ENCODE measurements at regions not wholly inside any gene's neighbourhood (a gene's known extent, or its start where the extent isn't known, plus 50 kb on each side); places are given as distances from the start of the nearest gene placed in this dataset. TPM values are rescaled to one million over a fixed set of nuclear protein-coding genes. Genes with fewer than 3 reads are reported as not detected.
A peak's percentile ranks its signal among the peaks of the same experiment; 100 is the strongest.
"Not testable (repeated sequence)": the region's sequence is repeated elsewhere in the genome, so short reads cannot be mapped to it uniquely, and the experiment has no call there.

DNA sequence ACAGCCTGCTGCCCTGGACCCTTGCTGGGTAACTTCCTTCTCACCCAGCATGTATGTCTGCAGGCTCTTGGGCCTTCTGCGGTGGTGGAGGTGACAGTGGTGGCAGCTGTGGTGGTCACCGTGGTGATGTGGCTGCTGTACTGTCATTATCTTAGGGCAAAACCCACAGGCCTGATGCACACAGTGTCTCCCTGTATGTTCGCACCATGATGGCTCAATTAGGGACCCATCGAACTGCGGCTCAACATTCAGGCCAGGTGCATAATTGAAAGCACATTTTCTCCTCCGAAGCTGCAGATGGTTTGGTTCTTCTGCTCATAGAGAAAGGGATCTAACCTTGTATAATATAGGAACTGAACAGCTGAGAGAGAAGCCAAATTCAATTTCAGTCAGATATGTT is 208.3 kb downstream of the ZNF479 start:
- not testable (repeated sequence) for H3K27ac Mint-ChIP-seq (ENCODE audit: unreplicated experiment); H3K27me3 Mint-ChIP-seq (ENCODE audit: low read depth); H3K4me3 Mint-ChIP-seq (ENCODE audit: unreplicated experiment); H3K4me1 Mint-ChIP-seq (ENCODE audit: low read depth); DNase-seq (ENCODE audit: low spot score); H3K9me3 Mint-ChIP-seq (ENCODE audit: low read depth); H3K36me3 Mint-ChIP-seq (ENCODE audit: low read depth)

DNA sequence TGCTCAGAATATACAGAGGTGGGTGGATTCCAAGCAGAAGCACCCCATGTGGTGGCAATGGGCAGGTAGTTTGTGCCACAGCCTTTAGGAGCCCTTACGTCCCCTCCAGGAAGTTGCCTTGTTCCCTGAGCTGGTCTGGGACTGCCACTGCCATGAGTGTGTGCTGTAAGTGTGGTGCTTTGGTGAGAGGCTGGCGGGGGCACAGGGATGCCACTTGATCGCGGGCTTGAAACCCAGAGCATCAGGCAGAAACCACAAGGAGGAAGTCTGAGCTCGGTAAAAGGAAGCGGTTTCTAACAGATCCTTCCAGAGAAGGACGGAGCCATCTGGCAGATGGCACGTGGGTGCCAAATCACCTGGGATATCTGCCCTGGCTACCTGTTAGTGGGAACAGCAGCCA is 221.3 kb downstream of the ZNF479 start:
- H3K36me3 Mint-ChIP-seq (ENCODE audit: low read depth); H3K4me3 Mint-ChIP-seq (ENCODE audit: unreplicated experiment); DNase-seq (ENCODE audit: low spot score); H3K4me1 Mint-ChIP-seq (ENCODE audit: low read depth); H3K27me3 Mint-ChIP-seq (ENCODE audit: low read depth); H3K9me3 Mint-ChIP-seq (ENCODE audit: low read depth); H3K27ac Mint-ChIP-seq (ENCODE audit: unreplicated experiment): not testable (repeated sequence)

DNA sequence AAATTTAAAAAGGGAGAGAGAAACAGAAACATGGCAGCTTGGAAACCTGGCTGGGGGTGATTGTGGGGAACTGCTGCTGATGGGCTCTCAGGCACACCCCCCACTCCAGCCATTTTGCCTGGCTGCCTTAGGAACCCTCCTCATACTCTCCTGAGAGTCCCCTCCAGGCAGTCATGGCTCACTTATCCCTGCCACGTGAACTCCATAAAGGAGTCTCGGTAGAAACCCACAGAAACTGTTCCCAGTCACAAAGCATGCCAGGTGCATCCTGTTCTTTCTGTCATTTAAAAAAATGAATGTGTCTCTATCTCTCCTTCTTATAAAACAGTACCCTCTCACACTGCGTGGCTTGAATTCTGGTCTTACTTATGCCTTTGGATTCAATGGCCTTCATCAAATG is 242.8 kb downstream of the ZNF479 start:
- H3K27me3 Mint-ChIP-seq (ENCODE audit: low read depth); DNase-seq (ENCODE audit: low spot score); H3K36me3 Mint-ChIP-seq (ENCODE audit: low read depth); H3K27ac Mint-ChIP-seq (ENCODE audit: unreplicated experiment); H3K9me3 Mint-ChIP-seq (ENCODE audit: low read depth); H3K4me1 Mint-ChIP-seq (ENCODE audit: low read depth); H3K4me3 Mint-ChIP-seq (ENCODE audit: unreplicated experiment): not testable (repeated sequence)

DNA sequence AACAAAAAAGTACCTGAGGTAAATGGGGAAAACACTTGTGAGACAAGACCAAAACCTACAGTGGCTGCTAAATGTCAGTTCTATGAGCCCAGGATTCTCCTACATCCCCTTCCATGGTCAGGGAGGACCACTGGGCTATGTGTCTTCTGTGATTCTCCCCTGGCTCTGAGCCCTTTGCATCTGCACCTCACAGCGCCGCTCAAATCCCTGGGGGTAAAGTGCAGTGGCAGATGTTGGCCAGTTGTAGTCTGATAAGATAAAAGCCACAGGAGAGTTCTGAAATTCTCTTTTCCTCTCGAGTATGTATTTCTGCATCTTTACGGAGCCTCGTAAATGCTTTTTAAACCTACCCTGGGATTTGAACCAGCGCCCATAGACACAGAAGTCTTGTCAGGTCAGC is 247.1 kb downstream of the ZNF479 start:
- H3K4me3 Mint-ChIP-seq (ENCODE audit: unreplicated experiment); H3K27ac Mint-ChIP-seq (ENCODE audit: unreplicated experiment); H3K36me3 Mint-ChIP-seq (ENCODE audit: low read depth); DNase-seq (ENCODE audit: low spot score); H3K4me1 Mint-ChIP-seq (ENCODE audit: low read depth); H3K27me3 Mint-ChIP-seq (ENCODE audit: low read depth); H3K9me3 Mint-ChIP-seq (ENCODE audit: low read depth): not testable (repeated sequence)

DNA sequence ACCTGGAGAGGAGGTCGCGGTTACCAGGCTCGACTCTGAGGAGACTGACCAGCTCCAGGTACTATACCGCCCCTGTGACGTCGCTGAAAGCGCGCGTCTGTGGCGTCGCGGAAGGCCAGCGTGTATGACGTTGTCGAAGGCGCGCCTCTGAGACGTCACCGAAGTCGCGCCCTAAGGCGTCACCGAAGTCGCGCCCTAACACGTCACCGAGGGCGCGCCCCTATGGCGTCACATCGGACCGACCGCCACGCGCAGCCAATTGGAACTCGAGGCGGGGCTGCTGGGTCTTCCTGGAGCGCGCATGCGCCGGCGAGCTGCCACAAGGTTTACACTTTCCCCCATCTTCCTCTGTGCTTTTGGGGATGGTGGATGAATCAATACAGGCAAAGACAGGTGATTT is 249.9 kb downstream of the ZNF479 start:
- H3K27ac Mint-ChIP-seq (ENCODE audit: unreplicated experiment); H3K27me3 Mint-ChIP-seq (ENCODE audit: low read depth); H3K9me3 Mint-ChIP-seq (ENCODE audit: low read depth); H3K4me1 Mint-ChIP-seq (ENCODE audit: low read depth); H3K4me3 Mint-ChIP-seq (ENCODE audit: unreplicated experiment); H3K36me3 Mint-ChIP-seq (ENCODE audit: low read depth): not testable (repeated sequence)
- DNase-seq (ENCODE audit: low spot score): peak; percentile 89

Small RNA genes in the stretch of these regions (microRNA-seq; reads per million reads assigned to microRNA genes)
- gene MIR4283-1 (ENCODE audit: borderline number of aligned reads): not detected
